ENCODE measurements at regions not wholly inside any gene's neighbourhood (a gene's known extent, or its start where the extent isn't known, plus 50 kb on each side); places are given as distances from the start of the nearest gene placed in this dataset.

DNA sequence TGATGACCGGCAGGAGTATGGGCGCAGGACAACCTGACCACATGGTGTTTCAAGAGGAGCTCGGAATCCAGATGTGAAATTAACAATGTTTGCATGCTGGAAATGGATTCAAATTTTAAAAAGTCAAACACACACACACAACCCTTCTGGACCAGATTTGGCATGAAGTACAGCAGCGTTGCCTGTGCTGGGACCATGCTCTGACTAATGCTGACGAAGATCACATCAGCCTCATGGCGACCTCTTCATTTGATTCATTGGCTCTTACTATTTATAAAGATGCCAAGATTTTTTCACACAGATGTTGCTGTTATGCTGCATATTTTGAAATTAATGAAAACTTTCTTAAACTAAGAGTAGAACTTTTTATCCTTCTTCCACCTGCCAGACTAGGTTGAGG is 926.6 kb upstream of the TMEM132C start:
- TF ChIP-seq, protein P1, sequence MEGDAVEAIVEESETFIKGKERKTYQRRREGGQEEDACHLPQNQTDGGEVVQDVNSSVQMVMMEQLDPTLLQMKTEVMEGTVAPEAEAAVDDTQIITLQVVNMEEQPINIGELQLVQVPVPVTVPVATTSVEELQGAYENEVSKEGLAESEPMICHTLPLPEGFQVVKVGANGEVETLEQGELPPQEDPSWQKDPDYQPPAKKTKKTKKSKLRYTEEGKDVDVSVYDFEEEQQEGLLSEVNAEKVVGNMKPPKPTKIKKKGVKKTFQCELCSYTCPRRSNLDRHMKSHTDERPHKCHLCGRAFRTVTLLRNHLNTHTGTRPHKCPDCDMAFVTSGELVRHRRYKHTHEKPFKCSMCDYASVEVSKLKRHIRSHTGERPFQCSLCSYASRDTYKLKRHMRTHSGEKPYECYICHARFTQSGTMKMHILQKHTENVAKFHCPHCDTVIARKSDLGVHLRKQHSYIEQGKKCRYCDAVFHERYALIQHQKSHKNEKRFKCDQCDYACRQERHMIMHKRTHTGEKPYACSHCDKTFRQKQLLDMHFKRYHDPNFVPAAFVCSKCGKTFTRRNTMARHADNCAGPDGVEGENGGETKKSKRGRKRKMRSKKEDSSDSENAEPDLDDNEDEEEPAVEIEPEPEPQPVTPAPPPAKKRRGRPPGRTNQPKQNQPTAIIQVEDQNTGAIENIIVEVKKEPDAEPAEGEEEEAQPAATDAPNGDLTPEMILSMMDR (IDR thresholded peaks at IDR 0.05): no peak
- no peak for TF ChIP-seq EZH2 (IDR thresholded peaks at IDR 0.05; ENCODE audit: borderline replicate concordance, insufficient read depth, low read depth, low read length, poor library complexity, severe bottlenecking)

Data from B cell (primary cell).